ENCODE measurements at regions not wholly inside any gene's neighbourhood (a gene's known extent, or its start where the extent isn't known, plus 50 kb on each side); places are given as distances from the start of the nearest gene placed in this dataset.

GRCh38 chr4:134298313-134298712 is 96.7 kb upstream of the PABPC4L start:
- TF ChIP-seq POLR2A (IDR thresholded peaks at IDR 0.05): no peak
- TF ChIP-seq, protein P1, sequence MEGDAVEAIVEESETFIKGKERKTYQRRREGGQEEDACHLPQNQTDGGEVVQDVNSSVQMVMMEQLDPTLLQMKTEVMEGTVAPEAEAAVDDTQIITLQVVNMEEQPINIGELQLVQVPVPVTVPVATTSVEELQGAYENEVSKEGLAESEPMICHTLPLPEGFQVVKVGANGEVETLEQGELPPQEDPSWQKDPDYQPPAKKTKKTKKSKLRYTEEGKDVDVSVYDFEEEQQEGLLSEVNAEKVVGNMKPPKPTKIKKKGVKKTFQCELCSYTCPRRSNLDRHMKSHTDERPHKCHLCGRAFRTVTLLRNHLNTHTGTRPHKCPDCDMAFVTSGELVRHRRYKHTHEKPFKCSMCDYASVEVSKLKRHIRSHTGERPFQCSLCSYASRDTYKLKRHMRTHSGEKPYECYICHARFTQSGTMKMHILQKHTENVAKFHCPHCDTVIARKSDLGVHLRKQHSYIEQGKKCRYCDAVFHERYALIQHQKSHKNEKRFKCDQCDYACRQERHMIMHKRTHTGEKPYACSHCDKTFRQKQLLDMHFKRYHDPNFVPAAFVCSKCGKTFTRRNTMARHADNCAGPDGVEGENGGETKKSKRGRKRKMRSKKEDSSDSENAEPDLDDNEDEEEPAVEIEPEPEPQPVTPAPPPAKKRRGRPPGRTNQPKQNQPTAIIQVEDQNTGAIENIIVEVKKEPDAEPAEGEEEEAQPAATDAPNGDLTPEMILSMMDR (IDR thresholded peaks at IDR 0.05): no peak
